ENCODE measurements at regions not wholly inside any gene's neighbourhood (a gene's known extent, or its start where the extent isn't known, plus 50 kb on each side); places are given as distances from the start of the nearest gene placed in this dataset.

GRCh38 chr6:97653076-97653475 lies 370.1 kb upstream of the MMS22L start:
- intact Hi-C loops (cut with micrococcal nuclease) = no loop called here
- CTCF ChIA-PET = no interaction called here

More at GRCh38 chr6:97653076-97653475, 370.1 kb upstream of the MMS22L start:
- Histone ChIP-seq H3K9me3 (ENCODE audit: control insufficient read depth in 1 of 2, insufficient read depth in 1 of 2, low read depth in 1 of 2, low read length in 2 of 2) (no peaks in the 10 kb centered on the region), H3K9ac (ENCODE audit: low read length) (no peak overlapping the region), H3K79me2 (ENCODE audit: insufficient read depth, low read length) (no peaks in the 10 kb centered on the region), H3K4me1 (ENCODE audit: control insufficient read depth in 1 of 2, insufficient read depth in 2 of 2, low read length in 2 of 2) (no peaks in the 10 kb centered on the region), H3K4me3 (replicated peaks in 1 of 2; ENCODE audit: low read depth in 1 of 2, low read length in 2 of 2) (no peak overlapping the region), H3K27ac (ENCODE audit: low read depth, low read length) (no peak overlapping the region), H3K27me3 (ENCODE audit: insufficient read depth, low read length) (no peaks in the 10 kb centered on the region; the same call in 1 of the 2 replicates), H3K9me2 (ENCODE audit: insufficient read depth) (no peaks in the 10 kb centered on the region; the same call in 1 of the 2 replicates), H4K20me1 (ENCODE audit: insufficient read depth) (0 out of 2 replicates have a peak, but pooled peaks cover 3% of the 10 kb centered on the region), H2AFZ (ENCODE audit: low read depth, low read length, poor library complexity, severe bottlenecking) (no peak overlapping the region), H3K36me3 (ENCODE audit: control insufficient read depth in 1 of 2, insufficient read depth in 2 of 2, low read length in 2 of 2) (no peaks in the 10 kb centered on the region), H3K4me2 (ENCODE audit: low read length) (no peak overlapping the region)
- no TSS peak for BruUV-seq (replicated peaks)
- RAD21 ChIA-PET (ENCODE audit: low non-redundant PET in 1 of 2, low total read pairs in 2 of 2, uncharacterized antibody in 2 of 2, unreplicated experiment in 2 of 2) = no interaction called here
- DNase-seq (ENCODE audit: low read depth, low spot score) = no peak
- ATAC-seq = no peak
- TF ChIP-seq SP1 (IDR thresholded peaks at IDR 0.05; ENCODE audit: low read depth) (no peak), EZH2 (IDR thresholded peaks at IDR 0.05) (no peak), EZH2phosphoT487 (IDR thresholded peaks at IDR 0.05; ENCODE audit: borderline replicate concordance) (no peak), FOSL1 (IDR thresholded peaks at IDR 0.05; ENCODE audit: low read depth) (no peak), SRF (IDR thresholded peaks at IDR 0.05; ENCODE audit: low read depth) (no peak), MAX (IDR thresholded peaks at IDR 0.05) (no peak), JUND (IDR thresholded peaks at IDR 0.05) (no peak), RAD21 (IDR thresholded peaks at IDR 0.05; ENCODE audit: low read depth) (no peak), CBX3 (IDR thresholded peaks at IDR 0.05; ENCODE audit: low read depth) (no peak), CTCF (IDR thresholded peaks at IDR 0.05 in 2 of 3, conservative IDR thresholded peaks at IDR 0.05 in 1 of 3; ENCODE audit: borderline replicate concordance in 1 of 3, insufficient read depth in 1 of 3, low read depth in 2 of 3, low read length in 2 of 3) (no peak), ELF1 (IDR thresholded peaks at IDR 0.05; ENCODE audit: borderline replicate concordance, low read depth) (no peak), SIN3A (IDR thresholded peaks at IDR 0.05; ENCODE audit: low read depth) (no peak), ZFX (IDR thresholded peaks at IDR 0.05) (no peak), ZNF274 (IDR thresholded peaks at IDR 0.05; ENCODE audit: low read depth, low read length) (no peak), POLR2AphosphoS5 (IDR thresholded peaks at IDR 0.05; ENCODE audit: low read depth, low read length) (no peak), YY1 (IDR thresholded peaks at IDR 0.05; ENCODE audit: extremely low read depth, insufficient replicate concordance, low read depth, low read length) (no peak)
- POLR2A ChIA-PET = no interaction called here

All from HCT116 (cell line).